ENCODE measurements at regions not wholly inside any gene's neighbourhood (a gene's known extent, or its start where the extent isn't known, plus 50 kb on each side); places are given as distances from the start of the nearest gene placed in this dataset.

DNA sequence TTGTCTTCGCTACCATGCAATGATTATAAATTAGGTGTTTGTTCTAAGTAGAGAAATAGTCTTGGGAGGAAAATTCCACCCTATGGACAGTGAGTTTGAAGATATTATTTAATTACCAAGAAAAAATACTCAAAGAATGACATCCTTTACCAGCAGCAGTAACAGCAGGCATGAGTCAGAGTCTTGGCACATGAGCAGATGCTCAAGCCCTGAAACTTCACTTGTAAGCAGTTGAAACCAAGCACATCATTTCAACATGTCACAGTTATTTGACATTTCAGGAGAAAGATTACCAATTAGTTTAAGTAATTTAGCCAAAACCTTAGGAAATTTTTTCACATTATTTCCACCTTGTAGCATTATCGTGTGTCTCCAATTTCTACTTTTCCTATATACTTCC, 99.2 kb downstream of the C12orf50 start:
- DNase-seq (ENCODE audit: low spot score): no peak

GRCh38 chr12:87929346-87929745, 99.9 kb downstream of the C12orf50 start:
- no peak for TF ChIP-seq CTCF (IDR thresholded peaks at IDR 0.05; ENCODE audit: extremely low read depth, missing control alignments)
- DNase-seq (ENCODE audit: low spot score): no peak

More for the DNA sequence above, 99.2 kb downstream of the C12orf50 start:
- no peak for TF ChIP-seq CTCF (IDR thresholded peaks at IDR 0.05; ENCODE audit: extremely low read depth, missing control alignments)

DNA sequence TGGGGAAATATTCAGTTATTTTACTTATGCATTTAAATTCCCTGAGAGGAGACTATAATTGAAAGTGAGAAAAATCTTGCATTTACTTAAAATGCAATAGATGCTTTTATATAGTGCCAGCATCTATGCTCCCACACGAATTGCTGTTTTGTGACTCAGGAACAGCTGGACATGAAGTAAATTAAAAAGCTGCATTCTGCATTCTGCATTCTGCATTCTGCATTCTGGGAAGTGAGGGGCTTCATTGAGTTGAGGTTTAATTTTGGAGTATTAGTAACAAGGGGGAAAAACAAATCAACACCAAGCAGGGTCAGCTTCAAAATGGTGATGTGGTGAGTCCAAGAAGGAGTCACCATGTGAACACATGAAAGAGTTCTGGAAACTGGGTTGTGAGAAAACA, 101.2 kb downstream of the C12orf50 start:
- DNase-seq (ENCODE audit: low spot score): no peak
- TF ChIP-seq CTCF (IDR thresholded peaks at IDR 0.05; ENCODE audit: extremely low read depth, missing control alignments): no peak

DNA sequence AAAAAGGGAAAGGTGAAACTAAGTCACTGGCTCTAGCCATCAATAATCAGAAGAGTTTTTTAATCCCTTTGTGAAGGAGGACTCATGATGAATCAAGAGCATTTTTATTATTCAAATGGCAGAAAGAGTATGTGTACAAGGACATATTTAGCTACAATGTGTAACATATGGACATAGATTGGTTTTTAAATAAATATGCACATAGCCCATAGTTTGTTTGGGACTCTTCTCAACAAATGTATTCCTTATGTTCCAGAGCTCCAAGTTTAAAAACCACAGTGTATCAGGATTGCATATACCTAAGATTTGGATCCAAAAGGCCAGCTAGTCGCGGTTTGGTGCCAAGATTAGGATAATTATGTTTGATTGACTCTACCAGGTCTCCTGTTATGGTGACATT, 104.2 kb downstream of the C12orf50 start:
- no peak for DNase-seq (ENCODE audit: low spot score)
- no peak for TF ChIP-seq CTCF (IDR thresholded peaks at IDR 0.05; ENCODE audit: extremely low read depth, missing control alignments)

- no peak for DNase-seq (ENCODE audit: low spot score)
- no peak for TF ChIP-seq CTCF (IDR thresholded peaks at IDR 0.05; ENCODE audit: extremely low read depth, missing control alignments)
These were observed 105.1 kb downstream of the C12orf50 start for GRCh38 chr12:87924149-87924548.

- no peak for TF ChIP-seq CTCF (IDR thresholded peaks at IDR 0.05; ENCODE audit: extremely low read depth, missing control alignments)
- no peak for DNase-seq (ENCODE audit: low spot score)
These were observed 105.8 kb downstream of the C12orf50 start for GRCh38 chr12:87923361-87923760.

DNA sequence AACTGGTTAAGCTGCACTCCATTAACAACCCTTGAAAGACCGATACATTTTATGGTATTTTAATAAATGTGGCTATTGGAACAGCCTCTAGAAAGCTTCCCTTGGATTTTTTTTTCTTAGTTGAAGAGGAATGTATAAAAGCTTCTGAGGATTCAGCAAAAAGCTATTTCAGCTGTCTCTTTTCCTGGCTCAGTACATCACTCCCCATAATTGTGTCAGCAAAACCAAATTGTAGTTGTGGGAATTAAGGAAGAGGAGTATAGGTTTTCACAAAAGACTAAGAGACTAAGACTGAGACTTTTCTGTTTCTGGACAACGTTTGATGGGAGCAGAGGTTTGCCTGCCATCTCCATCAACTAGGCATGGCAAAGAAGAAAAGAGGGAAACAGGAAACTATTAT, 106.5 kb downstream of the C12orf50 start:
- DNase-seq (ENCODE audit: low spot score): no peak

More for the DNA sequence above, 106.5 kb downstream of the C12orf50 start:
- TF ChIP-seq CTCF (IDR thresholded peaks at IDR 0.05; ENCODE audit: extremely low read depth, missing control alignments): no peak

Data from GM20000 (cell line).